ES-I3 (cell line): ENCODE measurements at regions not wholly inside any gene's neighbourhood (a gene's known extent, or its start where the extent isn't known, plus 50 kb on each side); places are given as distances from the start of the nearest gene placed in this dataset.

Experiments
- H3K36me3 ChIP-seq: 2 replicates; pipeline ENCODE4 v1.6.1; 2013; ENCODE audit warnings: mild to moderate bottlenecking, low read length, control low read depth, moderate library complexity; ENCODE audit not compliant: insufficient read depth
- H3K4me1 ChIP-seq: 2 replicates; pipeline ENCODE4 v1.6.1; 2013; ENCODE audit warnings: mild to moderate bottlenecking, control low read depth, low read length; ENCODE audit not compliant: insufficient read depth
- H3K9ac ChIP-seq: 2 replicates; pipeline ENCODE4 v1.6.1; 2013; ENCODE audit warnings: low read depth, mild to moderate bottlenecking, low read length, moderate library complexity
- H3K9me3 ChIP-seq: 2 replicates; pipeline ENCODE4 v1.6.1; 2013; ENCODE audit warnings: mild to moderate bottlenecking, low read length, moderate library complexity; ENCODE audit not compliant: control insufficient read depth, insufficient read depth

GRCh38 chr2:125696560-125696959 lies 959.4 kb upstream of the GYPC start:
- Histone ChIP-seq H3K36me3 (no peaks in the 10 kb centered on the region), H3K9me3 (no peaks in the 10 kb centered on the region), H3K9ac (no peak overlapping the region), H3K4me1 (no peaks in the 10 kb centered on the region)

DNA sequence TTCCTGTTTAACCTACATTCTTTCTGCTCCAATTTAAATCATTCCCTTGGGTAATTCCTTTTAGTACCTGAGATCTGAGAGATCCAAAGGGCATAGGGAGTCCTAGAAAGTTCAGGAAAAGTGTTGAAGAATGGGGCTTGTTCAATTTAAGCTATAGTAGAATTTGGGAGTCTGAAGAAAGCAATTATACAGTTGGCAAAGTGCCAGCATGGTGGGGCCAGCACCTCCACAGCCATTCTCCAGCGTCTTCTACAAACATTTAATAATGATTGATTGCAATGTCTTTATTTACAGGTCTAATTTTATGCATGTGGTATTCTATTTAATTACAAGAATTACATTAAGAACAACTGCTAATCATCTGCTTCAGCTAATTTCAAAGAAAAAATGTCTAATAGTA lies 957.7 kb upstream of the GYPC start:
- H3K9ac ChIP-seq: no peak overlapping the region
- no peaks in the 10 kb centered on the region for H3K36me3 ChIP-seq
- no peaks in the 10 kb centered on the region for H3K9me3 ChIP-seq
- H3K4me1 ChIP-seq: no peaks in the 10 kb centered on the region

DNA sequence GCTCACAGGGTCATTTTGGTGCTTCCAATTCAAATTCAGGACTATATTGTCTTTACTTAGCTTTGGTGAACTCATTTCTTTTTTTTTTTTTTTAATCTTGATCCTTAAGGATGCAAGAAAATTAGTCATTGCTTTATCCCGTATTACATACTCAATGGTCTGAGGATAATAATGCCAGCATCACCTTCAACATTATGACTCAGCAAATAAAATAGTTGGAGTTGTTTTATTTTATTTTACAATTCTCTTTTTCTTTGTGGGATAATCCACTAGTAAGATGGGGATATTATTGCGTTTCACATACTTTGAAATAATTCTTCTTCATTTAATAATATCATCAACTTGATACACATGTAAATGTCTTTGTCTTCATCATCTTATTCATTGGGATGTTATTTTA lies 954.9 kb upstream of the GYPC start:
- Histone ChIP-seq H3K9me3 (no peaks in the 10 kb centered on the region), H3K9ac (no peak overlapping the region), H3K4me1 (no peaks in the 10 kb centered on the region), H3K36me3 (no peaks in the 10 kb centered on the region)

DNA sequence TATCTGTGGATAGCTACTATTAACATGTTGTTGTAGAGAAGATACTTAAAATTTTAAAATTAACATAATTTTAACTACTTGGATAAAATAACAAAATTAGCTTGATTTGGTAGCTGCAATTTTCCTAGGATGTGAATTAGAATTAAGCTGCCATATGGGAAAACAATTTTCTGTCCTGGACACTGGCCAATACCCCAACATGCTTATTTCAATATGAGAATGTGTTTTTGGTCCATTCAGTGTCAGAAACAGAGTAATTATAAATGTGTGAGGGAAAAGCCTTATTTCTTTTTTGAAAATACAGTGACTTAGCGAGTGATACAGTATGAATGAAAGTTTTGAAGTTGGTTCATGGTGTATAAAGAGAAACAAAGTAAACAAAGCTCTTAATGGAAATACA lies 948.3 kb upstream of the GYPC start:
- H3K9me3 ChIP-seq: no peaks in the 10 kb centered on the region
- H3K36me3 ChIP-seq: no peaks in the 10 kb centered on the region
- no peak overlapping the region for H3K9ac ChIP-seq
- no peaks in the 10 kb centered on the region for H3K4me1 ChIP-seq

DNA sequence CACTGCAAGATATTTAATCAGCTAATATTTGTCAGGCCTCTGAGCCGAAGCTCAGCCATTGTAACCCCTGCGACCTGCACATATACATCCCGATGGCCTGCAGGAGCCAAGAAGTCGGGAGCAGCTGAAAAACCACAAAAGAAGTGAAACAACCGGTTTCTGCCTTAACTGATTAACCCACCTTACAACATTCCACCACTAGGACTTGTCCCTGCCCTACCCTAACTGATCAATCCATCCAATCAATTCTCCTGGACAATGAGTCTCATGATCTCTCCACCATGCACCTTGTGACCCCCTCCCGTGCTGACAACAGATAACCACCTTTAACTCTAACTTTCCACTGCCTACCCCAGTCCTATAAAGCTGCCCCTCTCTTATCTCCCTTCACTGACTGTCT lies 945.4 kb upstream of the GYPC start:
- Histone ChIP-seq H3K36me3 (no peaks in the 10 kb centered on the region), H3K9me3 (no peaks in the 10 kb centered on the region), H3K4me1 (no peaks in the 10 kb centered on the region), H3K9ac (no peak overlapping the region)

- H3K9ac ChIP-seq: no peak overlapping the region
- H3K9me3 ChIP-seq: no peaks in the 10 kb centered on the region
- no peaks in the 10 kb centered on the region for H3K4me1 ChIP-seq
- no peaks in the 10 kb centered on the region for H3K36me3 ChIP-seq
Measured at GRCh38 chr2:125711075-125711474, 944.9 kb upstream of the GYPC start.

DNA sequence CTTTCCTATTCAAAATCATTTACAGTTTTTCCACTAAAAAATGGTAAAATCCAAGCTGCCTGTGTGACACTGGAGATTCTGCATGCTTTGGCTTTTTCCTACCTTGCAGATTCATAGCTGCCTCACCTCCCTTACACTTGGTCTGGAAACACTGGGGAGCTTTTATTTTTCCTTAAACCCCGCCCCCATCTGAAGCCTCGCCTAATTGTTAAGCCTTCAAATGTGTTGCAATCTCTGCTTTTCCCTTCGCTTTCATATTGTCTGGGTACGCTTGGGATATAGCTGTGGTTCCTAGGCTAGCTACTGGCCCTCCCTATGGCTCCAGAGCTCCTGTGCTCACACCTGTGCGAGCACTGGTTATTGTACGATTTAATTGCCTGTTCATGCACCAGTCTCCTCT lies 942.4 kb upstream of the GYPC start:
- no peaks in the 10 kb centered on the region for H3K9me3 ChIP-seq

DNA sequence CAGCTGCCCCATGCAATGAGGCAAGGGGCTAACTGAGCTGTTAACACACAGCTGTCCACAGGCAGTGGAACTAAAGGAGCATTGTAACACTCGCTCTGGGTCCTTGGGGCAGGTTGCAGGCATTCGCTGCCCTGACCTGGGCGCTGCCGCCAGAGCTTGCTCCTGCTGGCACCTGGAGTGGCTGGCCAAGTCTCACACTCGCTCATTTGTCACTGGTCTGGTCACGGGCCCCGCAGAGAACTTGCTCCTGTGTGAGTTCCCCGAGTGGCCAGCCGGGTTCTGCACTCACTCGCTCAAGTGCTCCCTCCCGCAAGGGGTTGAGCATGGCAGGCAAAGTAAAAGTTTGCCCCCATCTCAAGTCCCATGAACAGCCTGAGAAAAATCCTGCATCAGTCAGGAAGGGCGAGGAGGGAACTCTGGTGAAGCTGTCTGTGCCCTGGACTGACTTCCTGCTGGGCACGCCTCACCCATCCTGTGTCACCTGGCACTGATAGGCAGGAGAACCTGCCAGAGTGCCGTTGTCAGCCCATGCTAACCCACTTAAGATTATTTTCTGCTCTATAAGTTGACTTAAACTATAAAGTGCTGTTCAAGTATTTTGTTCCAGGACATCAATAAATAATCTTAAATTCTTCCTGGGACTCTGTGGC lies 934.8 kb upstream of the GYPC start:
- no peaks in the 10 kb centered on the region for H3K9me3 ChIP-seq
- no peaks in the 10 kb centered on the region for H3K36me3 ChIP-seq
- H3K4me1 ChIP-seq: no peaks in the 10 kb centered on the region
- H3K9ac ChIP-seq: no peak overlapping the region

More for the DNA sequence above, 942.4 kb upstream of the GYPC start:
- Histone ChIP-seq H3K36me3 (no peaks in the 10 kb centered on the region), H3K4me1 (no peaks in the 10 kb centered on the region), H3K9ac (no peak overlapping the region)

GRCh38 chr2:125730921-125731320 lies 925.0 kb upstream of the GYPC start:
- Histone ChIP-seq H3K9me3 (no peaks in the 10 kb centered on the region), H3K36me3 (no peaks in the 10 kb centered on the region), H3K9ac (no peak overlapping the region), H3K4me1 (no peaks in the 10 kb centered on the region)

DNA sequence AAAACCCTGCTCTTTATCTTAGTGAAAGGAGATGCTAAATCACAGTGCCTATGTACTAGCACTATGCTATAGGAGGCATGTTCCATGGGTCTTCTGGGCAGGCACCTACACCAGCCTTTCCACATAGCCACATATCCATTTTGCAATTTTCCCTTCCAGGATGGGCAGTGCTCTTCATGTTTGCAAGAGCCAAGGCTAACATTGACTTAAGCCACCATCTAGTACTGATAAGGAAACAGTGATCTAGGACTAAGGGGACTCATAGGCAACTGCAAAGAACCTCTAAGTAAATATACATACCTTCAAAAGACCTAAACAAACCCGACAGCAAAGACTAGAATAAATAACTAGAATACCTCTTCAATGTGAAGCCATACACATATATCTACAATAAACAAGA lies 919.7 kb upstream of the GYPC start:
- no peaks in the 10 kb centered on the region for H3K36me3 ChIP-seq
- H3K9ac ChIP-seq: no peak overlapping the region
- no peaks in the 10 kb centered on the region for H3K4me1 ChIP-seq

GRCh38 chr2:125745514-125745913 lies 910.4 kb upstream of the GYPC start:
- no peaks in the 10 kb centered on the region for H3K36me3 ChIP-seq
- H3K9ac ChIP-seq: no peak overlapping the region
- no peaks in the 10 kb centered on the region for H3K9me3 ChIP-seq
- peaks cover 14% of the 10 kb centered on the region for H3K4me1 ChIP-seq

More for the DNA sequence above, 919.7 kb upstream of the GYPC start:
- H3K9me3 ChIP-seq: no peaks in the 10 kb centered on the region

GRCh38 chr2:125746321-125747164 lies 909.4 kb upstream of the GYPC start:
- no peaks in the 10 kb centered on the region for H3K9me3 ChIP-seq
- H3K9ac ChIP-seq: no peak overlapping the region
- no peaks in the 10 kb centered on the region for H3K36me3 ChIP-seq
- H3K4me1 ChIP-seq: peaks cover 14% of the 10 kb centered on the region

DNA sequence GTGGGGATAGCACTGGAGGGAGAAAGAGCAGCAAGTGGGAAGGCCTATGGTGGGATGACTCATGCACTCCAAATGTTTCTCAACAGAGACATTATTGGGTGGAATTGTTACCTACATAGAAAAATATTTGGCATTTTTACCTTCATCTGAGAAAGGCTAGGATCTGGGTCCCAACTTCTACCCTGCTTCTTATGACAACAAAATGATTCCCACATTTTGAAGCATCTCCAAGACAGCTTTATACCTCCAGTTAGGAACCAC lies 908.9 kb upstream of the GYPC start:
- H3K9ac ChIP-seq: no peak overlapping the region
- peaks cover 14% of the 10 kb centered on the region for H3K4me1 ChIP-seq
- H3K36me3 ChIP-seq: no peaks in the 10 kb centered on the region
- no peaks in the 10 kb centered on the region for H3K9me3 ChIP-seq

DNA sequence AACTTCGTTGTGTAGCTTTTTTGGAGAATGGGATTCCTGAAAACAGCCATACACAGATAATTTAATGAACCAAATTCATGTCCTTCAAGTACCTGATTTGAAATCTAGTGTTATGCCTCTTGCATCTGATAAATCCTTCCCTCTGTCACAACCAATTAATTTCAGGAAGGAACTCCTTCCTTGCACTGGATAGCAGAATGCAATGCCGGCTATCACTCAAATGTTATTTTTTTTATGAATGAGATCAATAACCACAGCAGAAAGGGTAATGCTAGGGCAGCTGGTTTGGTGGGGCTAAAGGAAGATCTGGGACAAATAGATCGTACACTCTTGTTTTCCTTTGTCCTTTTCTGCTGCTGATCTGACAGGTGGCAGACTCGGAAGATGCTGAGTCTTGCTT lies 899.5 kb upstream of the GYPC start:
- H3K9me3 ChIP-seq: no peaks in the 10 kb centered on the region
- H3K9ac ChIP-seq: no peak overlapping the region
- no peaks in the 10 kb centered on the region for H3K36me3 ChIP-seq
- H3K4me1 ChIP-seq: no peaks in the 10 kb centered on the region

DNA sequence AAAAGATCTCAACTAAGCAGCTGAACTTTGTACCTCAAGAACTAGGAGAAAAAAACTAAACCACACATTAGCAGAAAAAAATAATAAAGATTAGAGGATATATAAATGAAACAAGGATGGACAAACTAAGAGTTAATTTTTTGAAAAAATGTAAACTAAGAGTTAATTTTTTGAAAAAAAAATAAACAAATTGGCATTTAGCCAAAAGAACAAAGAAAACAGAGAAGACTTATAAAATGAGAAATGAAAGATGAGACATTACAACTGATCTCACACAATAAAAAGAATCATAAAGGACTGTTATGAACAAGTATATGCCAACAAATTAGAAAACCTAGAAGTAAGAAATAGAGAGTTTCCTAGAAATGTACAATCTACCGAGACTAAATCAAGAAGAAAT lies 859.2 kb upstream of the GYPC start:
- Histone ChIP-seq H3K9me3 (peaks cover 5% of the 10 kb centered on the region), H3K4me1 (no peaks in the 10 kb centered on the region), H3K9ac (no peak overlapping the region), H3K36me3 (no peaks in the 10 kb centered on the region)
